Trophoblast cell (in vitro differentiated cells and primary cell): ENCODE measurements at regions not wholly inside any gene's neighbourhood (a gene's known extent, or its start where the extent isn't known, plus 50 kb on each side); places are given as distances from the start of the nearest gene placed in this dataset.
A peak's percentile ranks its signal among the peaks of the same experiment; 100 is the strongest.

Source experiments
- DNase-seq, 2 donors: peaks; one replicate each; pipeline ENCODE4 v3.0.0-alpha.2; 2016
- H2AFZ ChIP-seq: 2 replicates; pipeline ENCODE4 v1.6.1; 2013; ENCODE audit warnings: low read length, moderate library complexity, mild to moderate bottlenecking; ENCODE audit not compliant: insufficient read depth, poor library complexity
- H2AK5ac ChIP-seq: 2 replicates; pipeline ENCODE4 v1.6.1; 2013; ENCODE audit warnings: mild to moderate bottlenecking, low read length
- H2BK120ac ChIP-seq: 2 replicates; pipeline ENCODE4 v1.6.1; 2013; ENCODE audit warnings: low read length, mild to moderate bottlenecking, moderate library complexity; ENCODE audit not compliant: insufficient read depth, poor library complexity
- H2BK12ac ChIP-seq: 2 replicates; pipeline ENCODE4 v1.6.1; 2013; ENCODE audit warnings: mild to moderate bottlenecking, low read length, moderate library complexity
- H2BK5ac ChIP-seq: 2 replicates; pipeline ENCODE4 v1.6.1; 2013; ENCODE audit warnings: low read length, low read depth, moderate library complexity, mild to moderate bottlenecking; ENCODE audit not compliant: poor library complexity
- H3K14ac ChIP-seq: 2 replicates; pipeline ENCODE4 v1.6.1; 2013; ENCODE audit warnings: mild to moderate bottlenecking, low read length
- H3K18ac ChIP-seq: 2 replicates; pipeline ENCODE4 v1.6.1; 2013; ENCODE audit warnings: mild to moderate bottlenecking, low read length
- H3K23ac ChIP-seq: 2 replicates; pipeline ENCODE4 v1.6.1; 2013; ENCODE audit warnings: low read length
- H3K27ac ChIP-seq: 2 replicates; pipeline ENCODE4 v1.5.1; 2013; ENCODE audit warnings: low read depth, mild to moderate bottlenecking, inconsistent platforms, low read length, moderate library complexity
- H3K27me3 ChIP-seq: 2 replicates; pipeline ENCODE4 v1.6.1; 2013; ENCODE audit warnings: inconsistent platforms, mild to moderate bottlenecking, low read length, moderate library complexity; ENCODE audit not compliant: insufficient read depth
- H3K36me3 ChIP-seq, 2 experiments: 1 replicate in 1 of 2; 2 replicates in 1 of 2; pipeline ENCODE4 v1.6.1; 2013; ENCODE audit warnings: low read length in 2 of 2, mild to moderate bottlenecking in 2 of 2, moderate library complexity in 1 of 2; ENCODE audit not compliant: insufficient read depth in 2 of 2, control insufficient read depth in 1 of 2
- H3K4ac ChIP-seq: 2 replicates; pipeline ENCODE4 v1.6.1; 2013; ENCODE audit warnings: low read depth, mild to moderate bottlenecking, low read length, moderate library complexity
- H3K4me1 ChIP-seq, 2 experiments: 1 replicate in 1 of 2; 2 replicates in 1 of 2; pipeline ENCODE4 v1.6.1; 2013; ENCODE audit warnings: low read length in 2 of 2, mild to moderate bottlenecking in 2 of 2, moderate library complexity in 1 of 2; ENCODE audit not compliant: insufficient read depth in 2 of 2, control insufficient read depth in 1 of 2
- H3K4me2 ChIP-seq: 2 replicates; pipeline ENCODE4 v1.6.1; 2013; ENCODE audit warnings: inconsistent platforms, mild to moderate bottlenecking, low read length, moderate library complexity
- H3K4me3 ChIP-seq: 2 replicates; pipeline ENCODE4 v1.5.1; 2013; ENCODE audit warnings: mild to moderate bottlenecking, low read depth, low read length, inconsistent platforms
- H3K79me1 ChIP-seq: one replicate; pipeline ENCODE4 v1.6.1; 2013; ENCODE audit warnings: low read length
- H3K79me2 ChIP-seq: 2 replicates; pipeline ENCODE4 v1.6.1; 2013; ENCODE audit warnings: low read length, mild to moderate bottlenecking; ENCODE audit not compliant: control insufficient read depth, insufficient read depth, poor library complexity
- H3K9ac ChIP-seq: 2 replicates; pipeline ENCODE4 v1.6.1; 2013; ENCODE audit warnings: mild to moderate bottlenecking, low read length
- H3K9me3 ChIP-seq: 2 replicates; pipeline ENCODE4 v1.6.1; 2013; ENCODE audit warnings: low read depth, mild to moderate bottlenecking, control low read depth, inconsistent platforms, low read length; ENCODE audit not compliant: insufficient read depth
- H4K12ac ChIP-seq: 2 replicates; pipeline ENCODE4 v1.6.1; 2013; ENCODE audit warnings: low read depth, mild to moderate bottlenecking, low read length, moderate library complexity
- H4K8ac ChIP-seq: 2 replicates; pipeline ENCODE4 v1.6.1; 2013; ENCODE audit warnings: low read depth, mild to moderate bottlenecking, low read length, moderate library complexity
- H4K91ac ChIP-seq: one replicate; pipeline ENCODE4 v1.6.1; 2013; ENCODE audit warnings: low read depth, mild to moderate bottlenecking, low read length, moderate library complexity
- WGBS: extraction: QIAGEN DNeasy Blood & Tissue Kit; methylation state at CpG from one replicate; pipeline ENCODE4 v1.1.7; 2013; ENCODE audit warnings: missing lambda C conversion rate; ENCODE audit not compliant: insufficient read length, insufficient coverage; ENCODE audit errors: extremely low coverage; 5-methylcytosine and 5-hydroxymethylcytosine counted together

DNA sequence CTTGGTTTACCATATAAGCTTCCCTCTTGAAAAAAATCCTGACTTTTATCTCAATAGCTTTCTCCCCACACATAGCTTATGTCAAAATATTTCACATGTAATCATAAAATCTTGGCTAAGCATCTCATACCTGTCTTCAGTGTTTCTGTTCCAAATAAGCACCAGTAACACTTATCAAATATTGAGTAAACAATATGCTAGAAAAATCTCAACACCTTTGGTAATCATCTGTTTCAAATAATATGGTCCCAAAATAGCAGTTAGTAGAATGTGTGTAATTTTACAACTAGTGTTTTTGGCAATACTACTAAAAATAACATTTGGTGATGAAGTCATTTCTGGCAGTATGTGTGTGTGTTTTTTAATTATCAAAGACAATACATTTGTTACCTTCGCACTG, 2138.2 kb downstream of the PCDH7 start:
- H2BK5ac ChIP-seq, result no peak overlapping the region
- H3K9ac ChIP-seq, result no peak overlapping the region
- no peaks in the 10 kb centered on the region for H3K27me3 ChIP-seq
- no peaks in the 10 kb centered on the region for H3K36me3 ChIP-seq
- H3K18ac ChIP-seq, result no peak overlapping the region
- H3K9me3 ChIP-seq, result no peaks in the 10 kb centered on the region
- H3K23ac ChIP-seq, result no peak overlapping the region
- DNase-seq, result no peak
- H3K14ac ChIP-seq, result no peak overlapping the region
- no CpG with 5 or more reads among the region's 1 CpG for WGBS
- H3K79me1 ChIP-seq, result no peaks in the 10 kb centered on the region
- H2AFZ ChIP-seq, result no peak overlapping the region
- H3K4ac ChIP-seq, result no peak overlapping the region
- H4K8ac ChIP-seq, result no peak overlapping the region
- no peak overlapping the region for H4K12ac ChIP-seq
- H3K27ac ChIP-seq, result no peak overlapping the region
- no peak overlapping the region for H4K91ac ChIP-seq
- no peak overlapping the region for H2BK12ac ChIP-seq
- no peaks in the 10 kb centered on the region for H3K4me1 ChIP-seq
- H2BK120ac ChIP-seq, result no peak overlapping the region
- H2AK5ac ChIP-seq, result no peak overlapping the region
- H3K4me2 ChIP-seq, result no peak overlapping the region
- no peaks in the 10 kb centered on the region for H3K79me2 ChIP-seq
- no peak overlapping the region for H3K4me3 ChIP-seq

DNA sequence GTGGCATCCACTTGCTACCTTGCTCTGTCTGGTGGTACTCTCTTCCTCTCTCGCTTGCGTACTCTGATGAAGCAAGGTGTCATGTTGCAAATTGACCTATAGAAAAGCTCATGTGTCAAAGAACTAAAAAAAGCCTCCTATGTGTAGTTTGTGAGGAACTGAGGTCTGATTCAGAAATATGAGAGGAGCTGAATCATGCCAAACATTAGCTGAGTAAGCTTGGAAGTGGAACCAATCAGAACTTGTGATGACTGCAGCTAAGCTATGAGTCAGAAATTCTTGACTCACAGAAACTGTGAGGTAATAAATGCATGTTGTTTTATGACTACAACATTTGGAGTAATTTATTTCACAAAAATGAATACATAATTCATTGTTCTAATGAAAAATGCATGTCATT, 2138.8 kb downstream of the PCDH7 start:
- Histone ChIP-seq H3K4ac (no peak overlapping the region), H3K27me3 (no peaks in the 10 kb centered on the region), H2BK120ac (no peak overlapping the region), H3K79me2 (no peaks in the 10 kb centered on the region), H2AFZ (no peak overlapping the region), H3K23ac (no peak overlapping the region), H3K9ac (no peak overlapping the region), H3K36me3 (no peaks in the 10 kb centered on the region), H3K4me3 (no peak overlapping the region), H4K8ac (no peak overlapping the region), H3K27ac (no peak overlapping the region), H2BK5ac (no peak overlapping the region), H3K4me1 (no peaks in the 10 kb centered on the region), H3K9me3 (no peaks in the 10 kb centered on the region), H3K18ac (no peak overlapping the region), H3K4me2 (no peak overlapping the region), H3K79me1 (no peaks in the 10 kb centered on the region), H3K14ac (no peak overlapping the region), H2BK12ac (no peak overlapping the region), H2AK5ac (no peak overlapping the region), H4K91ac (no peak overlapping the region), H4K12ac (no peak overlapping the region)
- WGBS, result no CpG with 5 or more reads among the region's 2 CpGs
- DNase-seq, result peak in 1 of 2 donors; percentile 28

DNA sequence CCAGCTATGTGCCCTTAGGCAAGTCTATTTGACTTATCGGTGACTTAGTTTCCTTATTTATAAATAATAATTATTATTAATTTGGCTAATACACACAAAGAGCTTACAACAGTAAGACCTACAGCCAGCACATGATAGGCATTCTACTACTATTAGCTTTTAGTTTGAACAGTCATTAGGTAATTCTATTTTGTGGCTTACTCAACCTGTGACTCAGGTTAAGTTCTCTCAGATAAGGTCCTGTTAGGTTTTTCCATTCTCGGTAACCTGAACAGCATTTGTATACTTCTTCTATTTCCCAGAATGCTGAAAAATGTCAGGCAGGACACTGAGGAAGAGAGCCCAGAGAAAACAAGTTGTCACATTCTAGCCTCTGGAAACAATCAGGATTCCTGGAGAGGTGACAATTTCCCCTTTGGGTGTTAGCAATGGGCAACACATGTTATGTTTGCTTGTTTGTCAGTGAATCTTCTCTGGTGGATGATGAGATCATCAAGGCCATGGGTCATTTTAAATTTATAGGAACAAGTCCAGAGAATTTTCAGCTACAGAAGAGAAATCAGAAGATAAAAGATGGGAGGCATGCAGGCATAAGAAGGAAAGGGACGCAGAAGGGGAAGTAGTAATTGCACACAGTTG, 2144.7 kb downstream of the PCDH7 start:
- WGBS, result no CpG with 5 or more reads among the region's 3 CpGs
- Histone ChIP-seq H3K27ac (no peak overlapping the region), H3K36me3 (no peaks in the 10 kb centered on the region), H4K12ac (no peak overlapping the region), H3K79me2 (no peaks in the 10 kb centered on the region), H3K4me2 (no peak overlapping the region), H3K9me3 (no peaks in the 10 kb centered on the region), H3K4me3 (no peak overlapping the region), H2AK5ac (no peak overlapping the region), H4K91ac (no peak overlapping the region), H3K18ac (no peak overlapping the region), H2BK5ac (no peak overlapping the region), H2BK120ac (no peak overlapping the region), H3K23ac (no peak overlapping the region), H3K4me1 (no peaks in the 10 kb centered on the region), H4K8ac (no peak overlapping the region), H3K27me3 (no peaks in the 10 kb centered on the region), H3K14ac (no peak overlapping the region), H2BK12ac (no peak overlapping the region), H3K4ac (no peak overlapping the region), H3K79me1 (no peaks in the 10 kb centered on the region), H3K9ac (no peak overlapping the region), H2AFZ (no peak overlapping the region)
- DNase-seq, result no peak

DNA sequence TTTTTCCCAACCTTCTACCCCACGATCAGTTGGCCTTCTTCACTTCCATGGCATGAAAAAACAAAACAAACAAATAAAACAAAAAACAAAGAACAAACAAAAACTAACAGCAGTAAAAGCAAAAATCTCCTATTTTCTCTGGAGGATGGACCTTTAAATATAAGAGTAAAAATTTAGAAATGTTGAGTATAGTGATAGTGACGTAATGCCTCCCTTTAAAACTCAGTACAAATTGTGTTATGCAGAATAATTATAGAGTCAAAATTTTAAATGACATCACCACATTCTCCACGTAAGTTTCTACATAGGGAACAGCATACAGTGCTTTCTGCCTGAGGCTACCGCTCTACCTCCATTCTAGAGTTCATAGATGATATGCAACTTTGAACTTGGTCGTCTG, 2156.4 kb downstream of the PCDH7 start:
- DNase-seq, result peak in 1 of 2 donors; percentile 20
- Histone ChIP-seq H3K14ac (no peak overlapping the region), H4K12ac (no peak overlapping the region), H3K4me3 (no peak overlapping the region), H2AFZ (no peak overlapping the region), H3K36me3 (no peaks in the 10 kb centered on the region), H3K23ac (no peak overlapping the region), H3K4me2 (no peak overlapping the region), H3K18ac (no peak overlapping the region), H3K9me3 (no peaks in the 10 kb centered on the region), H3K79me2 (no peaks in the 10 kb centered on the region), H4K8ac (no peak overlapping the region), H2BK12ac (no peak overlapping the region), H3K27me3 (no peaks in the 10 kb centered on the region), H3K9ac (no peak overlapping the region), H2BK5ac (no peak overlapping the region), H3K4ac (no peak overlapping the region), H3K4me1 (no peaks in the 10 kb centered on the region), H3K79me1 (no peaks in the 10 kb centered on the region), H2BK120ac (no peak overlapping the region), H3K27ac (no peak overlapping the region), H4K91ac (no peak overlapping the region), H2AK5ac (no peak overlapping the region)
- no CpG with 5 or more reads among the region's 5 CpGs for WGBS
